Neural cell (in vitro differentiated cells): ENCODE measurements at regions not wholly inside any gene's neighbourhood (a gene's known extent, or its start where the extent isn't known, plus 50 kb on each side); places are given as distances from the start of the nearest gene placed in this dataset.

Experiments
- CTCF ChIP-seq: fragments of 450-650 bp; IDR thresholded peaks from 2 replicates; pipeline ENCODE4 v1.5.1; 2014; ENCODE audit warnings: antibody characterized with exemption, mild to moderate bottlenecking, moderate library complexity; ENCODE audit not compliant: poor library complexity, severe bottlenecking
- EP300 ChIP-seq: fragments of 450-650 bp; conservative IDR thresholded peaks from 2 replicates; pipeline ENCODE4 v1.6.1; 2014; ENCODE audit warnings: antibody characterized with exemption, mild to moderate bottlenecking, moderate library complexity; ENCODE audit not compliant: poor library complexity, severe bottlenecking
- EZH2 ChIP-seq: fragments of 200-600, 300-800 bp; shearing (Covaris generic), sonication (generic); IDR thresholded peaks from 2 replicates; pipeline ENCODE4 v1.6.1; 2014; ENCODE audit warnings: antibody characterized with exemption, low read length, borderline replicate concordance, mild to moderate bottlenecking; ENCODE audit not compliant: insufficient read depth, poor library complexity, severe bottlenecking
- MXI1 ChIP-seq: fragments of 450-650 bp; conservative IDR thresholded peaks from 2 replicates; pipeline ENCODE4 v1.6.1; 2014; ENCODE audit warnings: antibody characterized with exemption, mild to moderate bottlenecking; ENCODE audit not compliant: poor library complexity, severe bottlenecking
- RAD21 ChIP-seq: fragments of 450-650 bp; conservative IDR thresholded peaks from 2 replicates; pipeline ENCODE4 v1.6.1; 2014; ENCODE audit warnings: antibody characterized with exemption, mild to moderate bottlenecking, moderate library complexity
- REST ChIP-seq: IDR thresholded peaks from 2 replicates; pipeline ENCODE4 v1.6.1; 2012; ENCODE audit warnings: borderline replicate concordance
- SMC3 ChIP-seq: fragments of 450-650 bp; conservative IDR thresholded peaks from 2 replicates; pipeline ENCODE4 v1.6.1; 2014; ENCODE audit warnings: antibody characterized with exemption, mild to moderate bottlenecking, moderate library complexity; ENCODE audit not compliant: poor library complexity
- TAF1 ChIP-seq: IDR thresholded peaks from 2 replicates; pipeline ENCODE4 v1.6.1; 2012; ENCODE audit warnings: low read depth

DNA sequence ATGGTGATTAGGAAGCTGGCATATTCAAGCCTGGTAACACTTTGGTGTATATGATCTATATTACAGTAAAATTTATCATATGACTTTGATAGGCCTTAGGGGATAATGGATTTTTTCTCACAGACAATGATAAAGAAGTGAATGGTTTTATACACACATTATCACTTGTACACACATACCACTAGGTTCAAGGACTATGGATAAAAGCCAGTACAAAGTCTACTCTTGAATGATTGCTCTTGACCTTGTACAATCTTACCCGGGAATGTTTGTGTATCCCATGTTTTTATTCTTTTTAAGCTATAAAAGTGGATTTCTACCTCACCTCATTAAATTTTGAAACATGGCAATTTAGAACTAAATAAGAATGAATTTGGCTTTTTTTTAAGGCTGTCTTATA lies 414.5 kb upstream of the ADAMTSL1 start:
- TF ChIP-seq CTCF (no peak), EP300 (no peak), RAD21 (no peak), EZH2 (no peak), MXI1 (no peak), REST (no peak), TAF1 (no peak), SMC3 (no peak)
